ENCODE measurements at regions not wholly inside any gene's neighbourhood (a gene's known extent, or its start where the extent isn't known, plus 50 kb on each side); places are given as distances from the start of the nearest gene placed in this dataset.

GRCh38 chr11:122451911-122452310 is 203.6 kb upstream of the UBASH3B start:
- H3K27me3 ChIP-seq (ENCODE audit: insufficient read depth, low read depth, severe bottlenecking), result peaks cover 7% of the 10 kb centered on the region

GRCh38 chr11:122441666-122442035 is 213.9 kb upstream of the UBASH3B start:
- no peak for TF ChIP-seq CTCF (IDR thresholded peaks at IDR 0.05; ENCODE audit: low read depth, low read length)
- Histone ChIP-seq H3K27me3 (ENCODE audit: insufficient read depth, low read depth, severe bottlenecking) (peaks cover 12% of the 10 kb centered on the region), H3K4me3 (ENCODE audit: low read depth, low read length) (no peak overlapping the region), H3K27ac (no peak overlapping the region), H3K9me3 (ENCODE audit: severe bottlenecking) (no peaks in the 10 kb centered on the region), H3K36me3 (no peaks in the 10 kb centered on the region)
- DNase-seq, result no peak

More at GRCh38 chr11:122451911-122452310, 203.6 kb upstream of the UBASH3B start:
- DNase-seq, result no peak
- H3K36me3 ChIP-seq, result no peaks in the 10 kb centered on the region
- H3K27ac ChIP-seq, result no peak overlapping the region
- no peak for TF ChIP-seq CTCF (IDR thresholded peaks at IDR 0.05; ENCODE audit: low read depth, low read length)
- no peak overlapping the region for H3K4me3 ChIP-seq (ENCODE audit: low read depth, low read length)
- H3K9me3 ChIP-seq (ENCODE audit: severe bottlenecking), result no peaks in the 10 kb centered on the region

GRCh38 chr11:122440811-122441665 is 214.5 kb upstream of the UBASH3B start:
- Histone ChIP-seq H3K9me3 (ENCODE audit: severe bottlenecking) (no peaks in the 10 kb centered on the region), H3K27ac (no peak overlapping the region), H3K36me3 (no peaks in the 10 kb centered on the region), H3K4me3 (ENCODE audit: low read depth, low read length) (no peak overlapping the region), H3K27me3 (ENCODE audit: insufficient read depth, low read depth, severe bottlenecking) (peaks cover 12% of the 10 kb centered on the region)
- TF ChIP-seq CTCF (IDR thresholded peaks at IDR 0.05; ENCODE audit: low read depth, low read length), result no peak
- DNase-seq, result no peak

GRCh38 chr11:122439866-122440810 is 215.4 kb upstream of the UBASH3B start:
- no peak for TF ChIP-seq CTCF (IDR thresholded peaks at IDR 0.05; ENCODE audit: low read depth, low read length)
- DNase-seq, result no peak
- H3K36me3 ChIP-seq, result no peaks in the 10 kb centered on the region
- no peaks in the 10 kb centered on the region for H3K9me3 ChIP-seq (ENCODE audit: severe bottlenecking)
- no peak overlapping the region for H3K27ac ChIP-seq
- H3K4me3 ChIP-seq (ENCODE audit: low read depth, low read length), result no peak overlapping the region
- H3K27me3 ChIP-seq (ENCODE audit: insufficient read depth, low read depth, severe bottlenecking), result peaks cover 16% of the 10 kb centered on the region

- no peak for DNase-seq
- no peak overlapping the region for H3K4me3 ChIP-seq (ENCODE audit: low read depth, low read length)
- peaks cover 8% of the 10 kb centered on the region for H3K27me3 ChIP-seq (ENCODE audit: insufficient read depth, low read depth, severe bottlenecking)
- H3K9me3 ChIP-seq (ENCODE audit: severe bottlenecking), result no peaks in the 10 kb centered on the region
- no peaks in the 10 kb centered on the region for H3K36me3 ChIP-seq
- no peak for TF ChIP-seq CTCF (IDR thresholded peaks at IDR 0.05; ENCODE audit: low read depth, low read length)
- H3K27ac ChIP-seq, result no peak overlapping the region
These were observed 219.3 kb upstream of the UBASH3B start for GRCh38 chr11:122436188-122436555.
